Trophoblast cell (in vitro differentiated cells and primary cell): ENCODE measurements at regions not wholly inside any gene's neighbourhood (a gene's known extent, or its start where the extent isn't known, plus 50 kb on each side); places are given as distances from the start of the nearest gene placed in this dataset.

Experiments
- DNase-seq, 2 donors: peaks; one replicate each; pipeline ENCODE4 v3.0.0-alpha.2; 2016
- H2AFZ ChIP-seq: 2 replicates; pipeline ENCODE4 v1.6.1; 2013; ENCODE audit warnings: low read length, moderate library complexity, mild to moderate bottlenecking; ENCODE audit not compliant: insufficient read depth, poor library complexity
- H2AK5ac ChIP-seq: 2 replicates; pipeline ENCODE4 v1.6.1; 2013; ENCODE audit warnings: mild to moderate bottlenecking, low read length
- H2BK120ac ChIP-seq: 2 replicates; pipeline ENCODE4 v1.6.1; 2013; ENCODE audit warnings: low read length, mild to moderate bottlenecking, moderate library complexity; ENCODE audit not compliant: insufficient read depth, poor library complexity
- H2BK12ac ChIP-seq: 2 replicates; pipeline ENCODE4 v1.6.1; 2013; ENCODE audit warnings: mild to moderate bottlenecking, low read length, moderate library complexity
- H2BK5ac ChIP-seq: 2 replicates; pipeline ENCODE4 v1.6.1; 2013; ENCODE audit warnings: low read length, low read depth, moderate library complexity, mild to moderate bottlenecking; ENCODE audit not compliant: poor library complexity
- H3K14ac ChIP-seq: 2 replicates; pipeline ENCODE4 v1.6.1; 2013; ENCODE audit warnings: mild to moderate bottlenecking, low read length
- H3K18ac ChIP-seq: 2 replicates; pipeline ENCODE4 v1.6.1; 2013; ENCODE audit warnings: mild to moderate bottlenecking, low read length
- H3K23ac ChIP-seq: 2 replicates; pipeline ENCODE4 v1.6.1; 2013; ENCODE audit warnings: low read length
- H3K27ac ChIP-seq: 2 replicates; pipeline ENCODE4 v1.5.1; 2013; ENCODE audit warnings: low read depth, mild to moderate bottlenecking, inconsistent platforms, low read length, moderate library complexity
- H3K27me3 ChIP-seq: 2 replicates; pipeline ENCODE4 v1.6.1; 2013; ENCODE audit warnings: inconsistent platforms, mild to moderate bottlenecking, low read length, moderate library complexity; ENCODE audit not compliant: insufficient read depth
- H3K36me3 ChIP-seq, 2 experiments: 1 replicate in 1 of 2; 2 replicates in 1 of 2; pipeline ENCODE4 v1.6.1; 2013; ENCODE audit warnings: low read length in 2 of 2, mild to moderate bottlenecking in 2 of 2, moderate library complexity in 1 of 2; ENCODE audit not compliant: insufficient read depth in 2 of 2, control insufficient read depth in 1 of 2
- H3K4ac ChIP-seq: 2 replicates; pipeline ENCODE4 v1.6.1; 2013; ENCODE audit warnings: low read depth, mild to moderate bottlenecking, low read length, moderate library complexity
- H3K4me1 ChIP-seq, 2 experiments: 1 replicate in 1 of 2; 2 replicates in 1 of 2; pipeline ENCODE4 v1.6.1; 2013; ENCODE audit warnings: low read length in 2 of 2, mild to moderate bottlenecking in 2 of 2, moderate library complexity in 1 of 2; ENCODE audit not compliant: insufficient read depth in 2 of 2, control insufficient read depth in 1 of 2
- H3K4me2 ChIP-seq: 2 replicates; pipeline ENCODE4 v1.6.1; 2013; ENCODE audit warnings: inconsistent platforms, mild to moderate bottlenecking, low read length, moderate library complexity
- H3K4me3 ChIP-seq: 2 replicates; pipeline ENCODE4 v1.5.1; 2013; ENCODE audit warnings: mild to moderate bottlenecking, low read depth, low read length, inconsistent platforms
- H3K79me1 ChIP-seq: one replicate; pipeline ENCODE4 v1.6.1; 2013; ENCODE audit warnings: low read length
- H3K79me2 ChIP-seq: 2 replicates; pipeline ENCODE4 v1.6.1; 2013; ENCODE audit warnings: low read length, mild to moderate bottlenecking; ENCODE audit not compliant: control insufficient read depth, insufficient read depth, poor library complexity
- H3K9ac ChIP-seq: 2 replicates; pipeline ENCODE4 v1.6.1; 2013; ENCODE audit warnings: mild to moderate bottlenecking, low read length
- H3K9me3 ChIP-seq: 2 replicates; pipeline ENCODE4 v1.6.1; 2013; ENCODE audit warnings: low read depth, mild to moderate bottlenecking, control low read depth, inconsistent platforms, low read length; ENCODE audit not compliant: insufficient read depth
- H4K12ac ChIP-seq: 2 replicates; pipeline ENCODE4 v1.6.1; 2013; ENCODE audit warnings: low read depth, mild to moderate bottlenecking, low read length, moderate library complexity
- H4K8ac ChIP-seq: 2 replicates; pipeline ENCODE4 v1.6.1; 2013; ENCODE audit warnings: low read depth, mild to moderate bottlenecking, low read length, moderate library complexity
- H4K91ac ChIP-seq: one replicate; pipeline ENCODE4 v1.6.1; 2013; ENCODE audit warnings: low read depth, mild to moderate bottlenecking, low read length, moderate library complexity
- whole genome bisulfite sequencing: extraction: QIAGEN DNeasy Blood & Tissue Kit; methylation state at CpG from one replicate; pipeline ENCODE4 v1.1.7; 2013; ENCODE audit warnings: missing lambda C conversion rate; ENCODE audit not compliant: insufficient read length, insufficient coverage; ENCODE audit errors: extremely low coverage; 5-methylcytosine and 5-hydroxymethylcytosine counted together

GRCh38 chr9:73736270-73736669 is 584.6 kb downstream of the ANXA1 start:
- H3K4me1 ChIP-seq, result no peaks in the 10 kb centered on the region
- no peaks in the 10 kb centered on the region for H3K36me3 ChIP-seq
- no peak overlapping the region for H2BK120ac ChIP-seq
- no peak overlapping the region for H3K4me3 ChIP-seq
- H3K23ac ChIP-seq, result no peak overlapping the region
- 100% methylated on average over 1 of the region's 2 CpGs for WGBS
- no peak overlapping the region for H3K18ac ChIP-seq
- H3K4ac ChIP-seq, result no peak overlapping the region
- H3K79me2 ChIP-seq, result no peaks in the 10 kb centered on the region
- H3K9me3 ChIP-seq, result no peaks in the 10 kb centered on the region
- no peaks in the 10 kb centered on the region for H3K27me3 ChIP-seq
- no peak overlapping the region for H2AK5ac ChIP-seq
- no peak overlapping the region for H3K4me2 ChIP-seq
- H4K8ac ChIP-seq, result no peak overlapping the region
- no peak overlapping the region for H4K12ac ChIP-seq
- H2BK5ac ChIP-seq, result no peak overlapping the region
- no peak for DNase-seq
- no peaks in the 10 kb centered on the region for H3K79me1 ChIP-seq
- H4K91ac ChIP-seq, result no peak overlapping the region
- no peak overlapping the region for H2AFZ ChIP-seq
- no peak overlapping the region for H3K14ac ChIP-seq
- H3K9ac ChIP-seq, result no peak overlapping the region
- H2BK12ac ChIP-seq, result no peak overlapping the region
- H3K27ac ChIP-seq, result no peak overlapping the region

- no peak overlapping the region for H3K9ac ChIP-seq
- no peaks in the 10 kb centered on the region for H3K36me3 ChIP-seq
- no peaks in the 10 kb centered on the region for H3K9me3 ChIP-seq
- H3K23ac ChIP-seq, result no peak overlapping the region
- H2BK5ac ChIP-seq, result no peak overlapping the region
- no peak overlapping the region for H2BK12ac ChIP-seq
- H3K79me2 ChIP-seq, result no peaks in the 10 kb centered on the region
- no peak overlapping the region for H3K27ac ChIP-seq
- no peak overlapping the region for H3K18ac ChIP-seq
- H4K91ac ChIP-seq, result no peak overlapping the region
- WGBS, result no CpG with 5 or more reads among the region's 3 CpGs
- H3K4me3 ChIP-seq, result no peak overlapping the region
- H4K8ac ChIP-seq, result no peak overlapping the region
- no peak overlapping the region for H2BK120ac ChIP-seq
- DNase-seq, result no peak
- H3K4me1 ChIP-seq, result no peaks in the 10 kb centered on the region
- no peak overlapping the region for H3K4ac ChIP-seq
- no peak overlapping the region for H3K4me2 ChIP-seq
- H3K79me1 ChIP-seq, result no peaks in the 10 kb centered on the region
- no peaks in the 10 kb centered on the region for H3K27me3 ChIP-seq
- no peak overlapping the region for H4K12ac ChIP-seq
- H2AK5ac ChIP-seq, result no peak overlapping the region
- H3K14ac ChIP-seq, result no peak overlapping the region
- H2AFZ ChIP-seq, result no peak overlapping the region
Observed at GRCh38 chr9:73738741-73739530, 587.3 kb downstream of the ANXA1 start.

GRCh38 chr9:73741316-73741715 is 589.7 kb downstream of the ANXA1 start:
- Histone ChIP-seq H3K79me2 (no peaks in the 10 kb centered on the region), H3K4me1 (no peaks in the 10 kb centered on the region), H3K27ac (no peak overlapping the region), H2BK5ac (no peak overlapping the region), H4K12ac (no peak overlapping the region), H3K79me1 (no peaks in the 10 kb centered on the region), H2BK12ac (no peak overlapping the region), H2BK120ac (no peak overlapping the region), H4K91ac (no peak overlapping the region), H3K9ac (no peak overlapping the region), H3K14ac (no peak overlapping the region), H3K18ac (no peak overlapping the region), H3K4me2 (no peak overlapping the region), H3K27me3 (no peaks in the 10 kb centered on the region), H2AK5ac (no peak overlapping the region), H4K8ac (no peak overlapping the region), H3K23ac (no peak overlapping the region), H3K4me3 (no peak overlapping the region), H3K36me3 (no peaks in the 10 kb centered on the region), H2AFZ (no peak overlapping the region), H3K4ac (no peak overlapping the region), H3K9me3 (no peaks in the 10 kb centered on the region)
- WGBS, result no CpG with 5 or more reads among the region's 1 CpG
- DNase-seq, result no peak

- WGBS, result no CpG with 5 or more reads among the region's 3 CpGs
- H2BK120ac ChIP-seq, result no peak overlapping the region
- no peak overlapping the region for H3K4me2 ChIP-seq
- no peaks in the 10 kb centered on the region for H3K27me3 ChIP-seq
- no peak overlapping the region for H3K18ac ChIP-seq
- no peak overlapping the region for H3K9ac ChIP-seq
- H3K23ac ChIP-seq, result no peak overlapping the region
- no peaks in the 10 kb centered on the region for H3K4me1 ChIP-seq
- no peak overlapping the region for H2BK12ac ChIP-seq
- H4K8ac ChIP-seq, result no peak overlapping the region
- no peak overlapping the region for H4K91ac ChIP-seq
- H3K14ac ChIP-seq, result no peak overlapping the region
- H3K4me3 ChIP-seq, result no peak overlapping the region
- DNase-seq, result no peak
- no peak overlapping the region for H2AK5ac ChIP-seq
- H3K9me3 ChIP-seq, result no peaks in the 10 kb centered on the region
- no peaks in the 10 kb centered on the region for H3K79me1 ChIP-seq
- H3K27ac ChIP-seq, result no peak overlapping the region
- no peak overlapping the region for H4K12ac ChIP-seq
- H3K36me3 ChIP-seq, result no peaks in the 10 kb centered on the region
- no peak overlapping the region for H2BK5ac ChIP-seq
- no peaks in the 10 kb centered on the region for H3K79me2 ChIP-seq
- H2AFZ ChIP-seq, result no peak overlapping the region
- no peak overlapping the region for H3K4ac ChIP-seq
Observed at GRCh38 chr9:73742412-73742811, 590.7 kb downstream of the ANXA1 start.
